Right atrium auricular region (tissue), 2 donors: ENCODE measurements at regions not wholly inside any gene's neighbourhood (a gene's known extent, or its start where the extent isn't known, plus 50 kb on each side); places are given as distances from the start of the nearest gene placed in this dataset.
A peak's percentile ranks its signal among the peaks of the same experiment; 100 is the strongest.

Experiments used
- DNase-seq: peaks from one replicate; pipeline ENCODE4 v3.0.0-alpha.2; 2019; ENCODE audit warnings: low spot score
- H3K27ac ChIP-seq, 2 donors: fragments of 200-600 bp; sonication (generic); 1 replicate in 1 of 2; 2 replicates in 1 of 2; pipeline ENCODE4 v1.5.1; 2016 to 2019
- H3K27me3 ChIP-seq, 2 donors: fragments of 200-600 bp; sonication (generic); one replicate each; pipeline versions ENCODE4 v1.5.1 to v1.6.0; 2017 to 2019
- H3K36me3 ChIP-seq: fragments of 200-600 bp; sonication (generic); one replicate; pipeline ENCODE4 v1.5.1; 2016
- H3K4me1 ChIP-seq, 2 donors: fragments of 200-600 bp; sonication (generic); one replicate each; pipeline versions ENCODE4 v1.5.1 to v1.6.0; 2017 to 2019
- H3K4me3 ChIP-seq, 2 donors: fragments of 200-600 bp; sonication (generic); 1 replicate in 1 of 2; 2 replicates in 1 of 2; pipeline ENCODE4 v1.5.1; 2017 to 2019; ENCODE audit warnings: mild to moderate bottlenecking in 1 of 2, moderate library complexity in 1 of 2
- H3K9me3 ChIP-seq, 2 donors: fragments of 200-600 bp; sonication (generic); one replicate each; pipeline ENCODE4 v1.5.1; 2019
- TF ChIP-seq, protein P1 (sequence below), 2 donors: fragments of 200-600 bp; sonication (generic); IDR thresholded peaks; one replicate each; pipeline ENCODE4 v1.5.1; 2019; ENCODE audit warnings: antibody characterized with exemption in 2 of 2

DNA sequence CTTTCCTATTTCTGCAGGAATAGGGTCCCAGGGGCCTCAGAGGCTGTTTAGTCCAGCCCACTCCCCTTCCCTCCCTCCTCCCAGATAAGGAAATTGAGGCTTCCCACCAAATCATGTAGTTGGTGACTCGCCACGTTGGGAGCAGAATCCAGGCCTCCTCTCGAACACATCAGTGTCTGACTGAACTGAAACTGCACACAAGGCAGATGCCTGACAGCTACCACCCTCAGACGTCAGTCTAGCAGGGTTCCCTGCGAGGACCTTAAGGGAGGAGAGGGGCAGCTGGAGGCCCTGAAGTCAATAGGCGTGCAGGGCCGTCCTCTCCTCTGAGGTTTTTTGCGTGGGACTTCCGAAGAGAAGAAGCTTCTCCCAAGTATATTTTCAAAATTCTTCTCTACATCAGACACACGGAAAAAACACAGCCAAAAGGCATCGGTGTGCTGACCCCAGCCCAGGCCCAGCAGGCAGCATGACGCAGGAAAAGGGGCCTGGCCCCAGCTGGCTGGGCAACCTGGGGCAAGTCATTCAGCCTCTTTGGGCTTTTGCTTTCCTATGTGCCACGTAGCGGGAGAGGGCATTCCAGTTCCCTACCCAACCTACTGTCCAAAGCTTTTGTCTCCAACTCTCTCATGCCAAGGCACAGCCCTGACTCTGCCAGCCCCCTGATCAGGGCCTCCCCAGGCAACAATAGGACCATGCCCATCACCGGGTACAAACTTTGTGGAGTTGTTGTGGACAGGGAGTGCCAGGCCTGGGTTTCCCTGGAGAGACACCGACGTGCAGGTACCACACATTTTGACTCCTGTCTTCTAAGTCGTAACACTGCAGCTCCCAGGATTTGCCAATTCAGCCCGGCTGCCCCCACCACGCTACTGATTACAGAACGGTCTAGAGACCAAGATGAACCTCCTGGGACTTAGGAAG, 283.1 kb downstream of the XXYLT1 start:
- Histone ChIP-seq H3K36me3 (no peaks in the 10 kb centered on the region), H3K4me1 (peaks cover 0 to 12% of the 10 kb centered on the region in 2 donors), H3K27me3 (no peaks in the 10 kb centered on the region), H3K9me3 (no peaks in the 10 kb centered on the region), H3K27ac (no peak overlapping the region), H3K4me3 (no peak overlapping the region)
- DNase-seq, result peak; percentile 50
- TF ChIP-seq, protein P1, sequence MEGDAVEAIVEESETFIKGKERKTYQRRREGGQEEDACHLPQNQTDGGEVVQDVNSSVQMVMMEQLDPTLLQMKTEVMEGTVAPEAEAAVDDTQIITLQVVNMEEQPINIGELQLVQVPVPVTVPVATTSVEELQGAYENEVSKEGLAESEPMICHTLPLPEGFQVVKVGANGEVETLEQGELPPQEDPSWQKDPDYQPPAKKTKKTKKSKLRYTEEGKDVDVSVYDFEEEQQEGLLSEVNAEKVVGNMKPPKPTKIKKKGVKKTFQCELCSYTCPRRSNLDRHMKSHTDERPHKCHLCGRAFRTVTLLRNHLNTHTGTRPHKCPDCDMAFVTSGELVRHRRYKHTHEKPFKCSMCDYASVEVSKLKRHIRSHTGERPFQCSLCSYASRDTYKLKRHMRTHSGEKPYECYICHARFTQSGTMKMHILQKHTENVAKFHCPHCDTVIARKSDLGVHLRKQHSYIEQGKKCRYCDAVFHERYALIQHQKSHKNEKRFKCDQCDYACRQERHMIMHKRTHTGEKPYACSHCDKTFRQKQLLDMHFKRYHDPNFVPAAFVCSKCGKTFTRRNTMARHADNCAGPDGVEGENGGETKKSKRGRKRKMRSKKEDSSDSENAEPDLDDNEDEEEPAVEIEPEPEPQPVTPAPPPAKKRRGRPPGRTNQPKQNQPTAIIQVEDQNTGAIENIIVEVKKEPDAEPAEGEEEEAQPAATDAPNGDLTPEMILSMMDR (IDR thresholded peaks at IDR 0.05), result no peak

DNA sequence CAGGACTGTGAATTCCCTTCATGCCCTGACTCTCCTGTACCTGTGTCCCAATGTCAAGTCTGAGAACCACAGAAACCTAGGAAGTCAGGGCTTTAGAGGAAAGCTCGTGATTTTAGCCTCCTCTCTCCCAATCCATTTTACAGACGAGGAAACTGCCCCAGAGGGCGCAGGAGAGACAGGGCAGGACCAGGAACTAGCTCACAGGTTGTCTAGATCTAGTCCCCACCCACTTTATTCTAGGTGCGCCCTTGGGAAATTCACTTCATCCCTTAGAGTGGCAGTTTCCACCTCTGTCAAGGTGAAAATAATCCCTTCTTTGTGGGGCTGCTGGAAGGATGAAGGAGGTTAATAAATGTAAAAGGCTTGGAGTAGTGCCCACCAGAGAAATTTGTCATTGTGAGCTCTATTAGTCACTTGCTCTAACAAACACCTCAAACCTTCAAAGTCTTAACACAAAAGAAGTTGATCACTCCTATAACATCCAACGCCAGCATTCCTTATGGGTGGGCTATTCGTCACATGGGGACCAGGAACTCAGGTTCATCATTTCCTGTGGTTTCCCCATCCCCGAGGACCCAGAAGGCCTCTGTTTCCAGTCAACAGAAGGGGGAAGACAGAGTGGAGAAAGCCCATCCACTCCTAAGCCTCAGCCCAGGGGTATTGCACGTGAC, 282.3 kb downstream of the XXYLT1 start:
- peak; percentile 23 for DNase-seq
- Histone ChIP-seq H3K4me3 (no peak overlapping the region), H3K27ac (no peak overlapping the region), H3K9me3 (no peaks in the 10 kb centered on the region), H3K4me1 (peaks cover 0 to 12% of the 10 kb centered on the region in 2 donors), H3K27me3 (no peaks in the 10 kb centered on the region), H3K36me3 (no peaks in the 10 kb centered on the region)
- TF ChIP-seq, protein P1 (IDR thresholded peaks at IDR 0.05), result no peak

DNA sequence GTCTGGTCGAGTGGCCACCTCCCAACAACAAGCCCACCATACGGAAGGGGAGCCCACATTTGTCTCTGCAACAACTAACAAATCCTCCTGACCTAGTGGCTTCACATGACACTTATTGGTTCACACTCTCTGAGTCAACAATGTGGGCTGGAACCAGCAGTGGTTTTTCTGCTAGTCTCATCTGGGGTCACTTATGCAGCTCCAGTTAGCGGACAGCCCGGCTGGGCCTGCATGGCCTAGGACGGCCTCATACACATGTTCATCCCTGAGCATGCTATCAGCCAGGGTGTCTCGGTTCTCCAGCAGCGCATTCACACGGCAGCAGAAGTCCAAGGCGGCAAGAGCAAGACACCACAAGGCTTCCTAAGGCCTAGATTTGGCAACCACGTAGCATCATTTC, 281.7 kb downstream of the XXYLT1 start:
- Histone ChIP-seq H3K27ac (no peak overlapping the region), H3K4me1 (peaks cover 0 to 12% of the 10 kb centered on the region in 2 donors), H3K27me3 (no peaks in the 10 kb centered on the region), H3K4me3 (no peak overlapping the region), H3K9me3 (no peaks in the 10 kb centered on the region), H3K36me3 (no peaks in the 10 kb centered on the region)
- peak; percentile 30 for DNase-seq
- TF ChIP-seq, protein P1 (IDR thresholded peaks at IDR 0.05), result no peak

DNA sequence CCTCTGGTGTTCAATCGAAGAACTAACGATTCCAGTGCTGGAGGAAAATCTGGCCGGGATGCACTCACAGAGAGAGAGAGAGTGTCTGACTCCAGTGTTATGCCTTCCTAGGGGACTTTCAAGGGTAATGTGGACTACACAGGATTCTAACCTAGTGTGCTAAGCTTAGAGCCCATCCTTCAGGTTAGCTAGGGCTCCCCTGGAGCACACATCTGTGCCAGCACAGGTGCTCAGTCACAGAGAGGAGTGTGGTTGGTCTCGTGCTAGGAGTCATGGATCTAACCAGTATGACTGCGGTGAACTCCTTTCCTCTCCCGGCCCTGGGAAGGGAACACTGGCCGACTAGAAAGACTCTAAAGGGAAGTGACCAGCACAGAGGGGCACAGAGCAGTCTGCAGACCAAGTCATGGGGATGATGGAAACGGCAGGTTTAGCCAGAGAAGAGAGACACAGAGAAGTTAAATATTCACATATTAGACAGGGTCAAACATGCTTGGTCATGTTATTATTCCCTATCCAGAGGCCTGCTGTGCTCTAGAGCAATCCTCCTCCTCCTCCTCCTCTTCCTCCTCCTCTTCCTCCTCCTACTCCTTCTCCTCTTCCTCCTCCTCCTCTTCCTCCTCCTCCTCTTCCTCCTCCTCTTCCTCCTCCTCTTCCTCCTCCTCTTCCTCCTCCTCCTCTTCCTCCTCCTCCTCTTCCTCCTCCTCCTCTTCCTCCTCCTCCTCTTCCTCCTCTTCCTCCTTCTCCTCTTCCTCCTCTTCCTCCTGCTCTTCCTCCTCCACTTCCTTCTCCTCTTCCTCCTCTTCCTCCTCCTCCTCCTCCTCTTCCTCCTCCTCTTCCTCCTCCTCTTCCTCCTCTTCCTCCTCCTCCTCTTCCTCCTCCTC, 280.3 kb downstream of the XXYLT1 start:
- Histone ChIP-seq H3K4me3 (no peak overlapping the region), H3K27me3 (no peaks in the 10 kb centered on the region), H3K9me3 (no peaks in the 10 kb centered on the region), H3K4me1 (no peaks in the 10 kb centered on the region), H3K27ac (no peak overlapping the region), H3K36me3 (no peaks in the 10 kb centered on the region)
- TF ChIP-seq, protein P1 (IDR thresholded peaks at IDR 0.05), result no peak
- peak; percentile 26 for DNase-seq

DNA sequence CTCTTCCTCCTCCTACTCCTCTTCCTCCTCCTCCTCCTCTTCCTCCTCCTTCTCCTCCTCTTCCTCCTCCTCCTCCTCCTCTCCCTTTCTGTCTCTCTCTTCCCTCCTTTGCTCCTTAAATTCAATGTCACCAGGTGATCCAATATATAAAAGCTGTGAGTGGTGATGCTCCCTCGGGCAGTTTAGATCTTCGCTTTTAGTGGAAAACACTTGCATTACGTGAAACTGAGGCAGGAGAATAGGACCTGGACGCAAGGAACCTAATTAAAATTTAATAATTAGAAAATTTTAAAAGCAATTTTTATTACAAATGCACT, 279.7 kb downstream of the XXYLT1 start:
- Histone ChIP-seq H3K9me3 (no peaks in the 10 kb centered on the region), H3K36me3 (no peaks in the 10 kb centered on the region), H3K27me3 (no peaks in the 10 kb centered on the region), H3K4me3 (no peak overlapping the region), H3K4me1 (no peaks in the 10 kb centered on the region), H3K27ac (no peak overlapping the region)
- DNase-seq, result no peak
- TF ChIP-seq, protein P1 (IDR thresholded peaks at IDR 0.05), result no peak
